Nucleus accumbens (tissue), 56 donors: ENCODE measurements at regions not wholly inside any gene's neighbourhood (a gene's known extent, or its start where the extent isn't known, plus 50 kb on each side); places are given as distances from the start of the nearest gene placed in this dataset.

Experiments used
- DNase-seq, 56 donors: peaks; one replicate each; lab custom pipeline; 2025; lab: John Stamatoyannopoulos, UW

DNA sequence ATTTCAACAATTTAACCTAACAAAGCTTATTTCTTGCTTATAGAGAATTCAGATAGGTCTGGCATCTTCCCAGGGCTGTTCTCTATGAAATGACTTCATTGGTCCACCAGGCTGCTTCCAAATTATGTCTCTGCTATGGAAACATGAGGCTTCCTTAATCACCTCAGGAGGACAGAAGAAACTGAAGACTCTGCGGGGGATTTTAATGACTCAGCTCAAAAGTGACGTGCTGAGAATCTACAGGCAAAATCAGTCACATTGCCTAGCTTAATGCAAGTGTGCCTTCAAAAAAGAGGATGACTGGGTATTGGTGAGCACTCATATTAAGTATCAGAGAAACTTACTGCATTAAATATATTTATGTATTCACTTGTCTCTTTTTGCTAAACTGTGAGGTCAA is 315.5 kb upstream of the RGMB start:
- no peak for DNase-seq

DNA sequence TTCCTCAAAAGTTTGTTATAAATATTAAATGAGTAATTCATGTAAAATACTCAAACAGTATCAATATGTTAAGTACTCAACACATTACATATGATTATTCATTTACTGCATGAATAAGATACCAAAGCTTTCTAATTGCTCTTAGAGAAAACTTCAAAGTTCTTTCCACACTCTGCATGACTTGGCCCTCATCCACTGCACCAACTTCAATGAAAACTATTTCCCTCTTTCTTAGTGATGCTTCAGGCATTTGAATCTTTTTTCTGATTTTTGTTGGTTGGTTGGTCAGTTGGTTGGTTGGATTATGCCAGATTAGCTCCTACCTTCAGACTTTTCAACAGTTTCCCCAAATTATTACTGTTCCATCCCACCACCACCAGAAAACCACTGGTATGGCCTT is 314.7 kb upstream of the RGMB start:
- DNase-seq: no peak

DNA sequence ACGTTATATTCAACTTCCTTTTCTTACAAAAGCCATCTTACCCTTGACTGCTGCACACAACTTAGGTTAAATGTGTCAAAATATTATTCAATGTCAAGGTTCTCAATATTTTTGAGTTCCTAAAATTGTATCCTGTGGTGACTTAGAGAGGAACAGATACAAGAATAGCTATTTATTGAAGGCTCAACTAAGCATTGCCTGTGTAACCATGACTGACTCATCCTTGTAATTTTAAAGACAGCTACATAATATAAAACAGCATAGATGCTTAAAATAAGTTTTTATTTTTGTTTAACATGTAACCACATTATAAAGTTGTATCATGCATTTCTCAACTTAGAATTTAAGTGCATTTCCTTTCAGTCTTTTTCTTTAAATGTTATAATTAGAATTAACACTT is 312.9 kb upstream of the RGMB start:
- no peak for DNase-seq

DNA sequence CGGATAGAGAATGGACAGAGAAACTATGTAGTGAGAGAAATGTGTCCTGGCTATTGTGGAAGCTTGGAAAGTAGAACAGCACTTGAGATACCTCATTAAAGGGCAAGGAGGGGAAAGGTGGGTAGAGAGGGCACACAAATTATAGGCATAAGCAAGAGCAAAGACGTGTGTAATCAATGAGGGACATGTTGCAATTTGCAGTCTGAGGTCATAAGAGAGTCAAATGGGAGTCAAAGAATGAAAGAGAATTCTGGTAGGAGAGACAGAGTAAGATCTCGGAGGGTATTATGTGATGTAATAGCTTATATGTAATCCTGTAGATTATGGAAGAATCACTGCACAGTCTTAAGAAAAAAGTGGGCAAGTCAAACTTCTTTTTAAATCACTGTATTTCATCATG is 312.0 kb upstream of the RGMB start:
- DNase-seq: no peak

DNA sequence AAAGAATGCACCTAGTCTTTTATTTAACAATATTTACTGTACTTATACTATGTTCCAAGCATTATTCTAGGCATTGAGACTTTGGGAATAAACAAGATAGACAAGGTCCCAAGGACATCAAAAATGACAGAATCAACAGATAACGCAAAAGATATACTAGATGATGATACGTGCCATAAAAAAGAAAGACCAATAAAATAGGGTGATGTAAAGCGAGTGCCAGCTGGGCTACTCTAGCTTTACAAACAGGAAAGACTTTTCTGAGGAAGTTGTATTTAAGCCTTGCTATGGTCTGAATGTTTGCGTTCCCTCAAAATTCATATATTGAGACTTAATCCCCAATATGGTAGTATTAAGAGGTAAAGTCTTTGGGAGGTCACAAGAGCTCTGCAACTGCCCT is 310.2 kb upstream of the RGMB start:
- no peak for DNase-seq

DNA sequence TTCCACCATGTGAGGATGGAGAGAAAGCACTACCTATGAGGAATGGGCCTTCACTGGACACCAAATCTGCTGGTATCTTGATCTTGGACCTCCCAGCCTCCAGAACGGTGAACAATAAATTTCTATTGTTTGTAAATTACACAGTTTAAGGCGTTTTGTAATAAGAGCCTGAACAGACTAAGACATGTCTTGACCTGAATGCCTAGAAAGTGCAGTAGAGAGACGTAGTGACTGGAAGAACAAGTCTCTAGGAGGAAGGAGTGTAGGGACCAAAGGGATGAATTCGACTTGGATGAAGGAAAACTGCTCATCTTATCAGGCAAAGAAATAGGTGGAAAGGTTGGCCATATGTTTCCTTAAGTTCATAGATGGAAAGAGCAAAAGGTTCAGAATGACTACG is 309.8 kb upstream of the RGMB start:
- no peak for DNase-seq

DNA sequence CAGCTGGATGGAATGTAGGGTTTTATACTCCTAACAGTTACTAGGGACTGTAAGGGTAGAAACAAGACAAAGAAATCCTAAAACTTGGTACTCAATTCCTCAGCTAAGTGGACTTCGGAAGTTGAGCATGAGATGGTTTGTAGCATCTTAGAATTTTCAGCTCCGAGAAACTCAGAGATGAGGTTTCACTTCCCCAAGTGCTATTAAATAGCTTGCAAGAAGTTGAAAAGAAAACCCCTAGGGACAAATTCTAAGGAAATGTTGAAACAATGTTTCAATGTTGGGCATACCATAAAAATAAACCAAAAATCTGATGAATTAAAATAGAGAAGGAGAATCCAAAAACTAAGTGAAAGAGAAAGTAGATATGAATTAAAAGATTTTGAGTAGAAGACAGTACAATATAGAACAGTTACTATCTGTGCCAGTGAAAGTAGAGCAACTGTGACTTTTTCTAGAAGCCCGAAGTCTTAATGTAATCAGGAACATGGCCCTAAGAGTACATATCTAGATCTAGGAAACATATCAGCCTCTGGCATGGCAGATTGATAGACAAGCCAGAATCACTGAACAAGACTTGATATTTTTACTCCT is 308.6 kb upstream of the RGMB start:
- no peak for DNase-seq

DNA sequence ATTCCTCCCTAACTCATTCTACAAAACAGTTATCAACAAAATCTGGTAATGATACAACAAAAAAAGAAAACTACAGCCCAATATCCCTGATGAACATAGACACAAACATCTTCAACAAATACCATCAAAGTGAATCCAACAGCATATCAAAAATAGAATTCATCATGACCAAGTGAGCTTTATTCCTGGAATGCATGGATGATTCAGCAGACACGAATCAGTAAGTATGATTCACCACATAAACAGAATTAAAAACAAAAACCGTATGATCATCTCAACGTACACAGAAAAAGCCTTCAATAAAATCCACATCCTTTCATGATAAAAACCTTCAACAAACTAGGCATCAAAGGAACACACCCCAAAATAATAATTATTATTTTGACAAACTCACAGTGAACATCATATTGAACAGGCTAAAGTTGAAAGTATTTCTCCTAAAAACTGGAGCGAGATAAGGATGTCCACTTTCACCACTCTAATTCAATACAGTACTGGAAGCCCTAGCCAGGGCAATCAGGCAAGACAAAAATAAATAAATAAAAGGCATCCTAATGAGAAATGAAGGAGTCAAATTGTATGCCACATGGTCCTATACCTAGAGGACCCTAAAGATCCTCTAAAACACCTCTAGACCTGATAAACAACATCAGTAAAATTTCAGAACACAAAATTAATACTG is 305.1 kb upstream of the RGMB start:
- DNase-seq: no peak

DNA sequence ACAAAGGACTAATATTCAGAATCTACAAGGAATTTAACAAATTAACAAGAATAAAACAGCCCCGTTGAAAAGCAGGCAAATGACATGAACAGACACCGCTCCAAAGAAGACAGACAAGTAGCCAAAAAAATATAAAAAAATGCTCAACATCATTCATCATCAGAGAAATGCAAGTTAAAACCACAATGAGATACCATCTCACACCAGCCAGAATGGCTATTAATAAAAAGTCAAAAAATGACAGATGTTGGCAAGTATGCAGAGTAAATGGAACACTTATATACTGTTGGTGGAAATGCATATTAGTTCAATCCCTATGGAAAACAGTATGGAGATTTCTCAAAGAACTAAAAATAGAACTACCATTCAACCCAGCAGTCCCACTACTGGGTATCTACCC is 302.7 kb upstream of the RGMB start:
- no peak for DNase-seq

DNA sequence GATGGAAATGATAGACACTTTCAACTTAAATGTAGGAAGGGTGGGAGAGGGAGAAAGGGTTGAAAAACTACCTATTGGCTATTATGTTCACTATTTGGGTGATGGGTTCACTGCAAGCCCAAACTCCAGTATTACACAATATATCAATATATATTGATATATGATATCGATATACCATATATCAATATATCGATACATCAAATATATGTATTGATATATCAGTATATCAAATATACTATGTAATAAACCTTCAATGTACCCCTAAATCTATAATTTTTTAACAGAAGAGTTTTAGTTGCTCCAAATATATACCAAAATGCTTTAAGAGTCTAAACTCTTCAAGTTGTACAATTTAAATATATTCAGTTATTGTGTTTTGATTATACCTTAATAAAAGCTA is 302.0 kb upstream of the RGMB start:
- DNase-seq: no peak

DNA sequence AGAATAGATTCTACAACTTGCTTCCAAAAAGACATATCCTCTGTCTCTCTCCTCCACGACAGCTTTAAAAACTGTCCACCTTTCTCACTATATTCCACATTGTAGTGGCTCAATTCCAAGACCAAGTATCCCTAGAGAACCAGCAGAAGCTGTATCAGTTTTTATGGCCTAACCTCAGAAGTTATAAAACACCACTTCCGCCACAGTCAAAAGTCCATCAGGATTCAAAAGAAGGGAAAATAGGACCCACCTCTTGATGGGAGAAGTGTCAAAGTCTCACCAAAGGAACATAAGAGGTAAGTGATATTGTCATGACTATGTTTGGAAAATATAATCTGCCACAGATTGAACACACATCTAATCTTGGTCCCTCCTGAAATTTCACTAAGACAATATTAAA is 299.2 kb upstream of the RGMB start:
- no peak for DNase-seq

DNA sequence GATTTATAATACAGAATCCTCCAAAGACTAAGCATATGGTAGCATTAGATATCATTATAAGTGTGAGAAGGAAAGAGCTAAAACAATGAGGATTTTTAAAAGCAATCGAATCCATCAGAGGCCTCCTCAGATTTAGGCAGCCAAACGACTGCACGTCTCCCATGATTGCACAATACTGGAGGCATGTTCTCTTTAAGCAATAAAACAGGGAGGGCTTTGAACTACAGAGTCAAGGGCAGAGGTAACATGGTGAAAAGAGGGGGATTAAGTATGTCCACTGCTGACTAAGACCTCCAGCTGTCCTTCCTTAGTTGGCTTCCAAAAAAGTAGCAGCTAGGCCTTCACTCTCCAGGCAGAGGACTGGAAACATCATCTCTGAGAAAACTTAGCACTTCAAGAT is 298.7 kb upstream of the RGMB start:
- DNase-seq: no peak

DNA sequence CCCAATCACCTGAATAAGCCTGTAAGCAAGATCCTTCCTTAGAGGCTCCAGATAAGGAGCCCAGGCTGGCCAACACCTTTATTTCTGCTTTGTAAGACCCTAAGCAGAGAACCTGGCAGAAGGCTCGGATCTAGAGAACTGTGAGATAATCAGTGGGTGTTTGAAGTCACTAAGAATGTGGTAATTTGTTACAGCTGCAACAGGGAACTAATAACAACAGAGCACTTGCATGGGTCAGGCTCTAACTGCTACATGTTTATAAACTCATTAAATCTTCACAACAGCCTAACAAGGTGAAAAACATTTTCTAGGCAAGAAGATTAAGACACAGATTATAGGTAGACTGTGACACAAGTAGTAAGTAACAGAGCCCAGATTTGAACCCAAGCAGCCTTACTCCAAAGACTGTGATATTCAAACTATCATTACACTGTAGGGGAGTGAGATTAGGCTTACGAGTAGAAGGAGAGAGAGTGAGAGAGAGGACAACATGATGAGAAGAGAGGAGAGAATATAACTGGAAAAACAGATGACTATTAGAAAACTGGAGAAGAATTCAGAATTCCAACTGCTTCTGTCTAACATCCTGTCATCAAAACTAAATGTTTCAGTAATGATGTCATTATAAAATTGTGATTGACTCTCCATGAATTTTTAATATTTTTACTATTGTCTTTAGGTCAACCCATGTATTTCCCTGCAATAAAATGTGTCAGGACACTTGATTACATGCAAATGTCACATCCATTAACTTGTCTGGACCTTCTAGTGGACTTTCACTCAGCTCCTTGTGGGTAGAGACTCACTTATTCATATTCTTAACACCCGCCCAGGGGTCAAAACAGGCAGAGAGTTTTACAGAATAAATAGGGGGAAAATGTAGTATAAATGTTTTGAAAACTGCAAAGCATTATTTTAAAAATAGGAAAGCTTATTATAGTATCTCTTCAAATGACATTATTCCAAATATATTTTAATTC is 290.9 kb upstream of the RGMB start:
- no peak for DNase-seq

DNA sequence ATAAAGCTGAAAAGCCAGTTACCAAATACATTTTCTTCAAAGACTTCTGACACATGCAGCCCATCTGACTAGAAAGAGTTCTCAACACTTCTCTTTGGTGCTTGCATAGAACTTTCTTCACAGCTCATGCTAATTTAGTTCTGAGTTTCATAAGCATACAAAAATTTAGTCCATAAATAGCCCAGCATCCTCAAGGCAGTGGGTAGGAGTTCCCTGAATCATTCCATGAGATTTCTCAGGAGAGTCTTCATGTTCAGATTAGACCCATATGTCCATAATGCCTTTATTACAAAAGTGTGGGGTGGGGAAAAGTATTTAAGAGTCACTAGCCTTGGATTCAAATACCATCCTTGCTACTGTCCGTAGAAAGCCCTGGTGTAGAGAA is 290.2 kb upstream of the RGMB start:
- DNase-seq: no peak

DNA sequence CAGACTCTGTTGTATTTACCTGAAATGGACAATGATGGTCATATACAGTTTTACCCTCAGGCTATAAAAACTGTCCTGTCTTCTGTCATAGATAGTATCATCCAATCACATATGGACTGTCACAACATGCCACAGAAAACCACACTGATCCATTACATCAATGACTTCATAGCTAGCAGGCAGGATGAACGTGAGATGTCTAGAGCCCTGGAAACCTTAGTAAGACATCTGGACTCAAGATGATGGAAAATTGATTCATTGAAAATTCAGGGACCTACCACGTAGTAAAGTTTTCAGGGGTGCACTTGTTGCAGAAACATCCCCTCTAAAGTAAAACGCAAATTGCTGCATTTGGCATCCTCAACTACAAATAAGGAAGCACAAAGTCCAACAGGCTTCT is 284.4 kb upstream of the RGMB start:
- DNase-seq: no peak

DNA sequence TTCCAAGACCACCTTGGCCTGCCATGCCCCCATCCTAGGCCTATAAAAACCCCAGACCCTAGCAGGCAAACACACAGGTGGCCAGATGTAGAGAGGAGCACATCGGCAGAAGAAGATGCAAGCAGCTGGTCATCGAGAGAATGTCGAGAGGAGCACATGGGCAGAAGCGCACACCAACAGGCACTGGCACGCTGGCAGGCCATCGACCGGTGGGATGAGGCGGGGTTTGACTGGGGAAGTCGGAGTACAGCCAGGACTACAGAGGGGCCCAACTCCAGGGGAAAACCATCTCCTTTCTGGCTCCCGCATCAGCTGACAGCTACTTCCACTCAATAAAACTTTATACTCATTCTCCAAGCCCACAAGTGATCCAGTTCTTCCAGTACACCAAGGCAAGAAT is 283.1 kb upstream of the RGMB start:
- no peak for DNase-seq

DNA sequence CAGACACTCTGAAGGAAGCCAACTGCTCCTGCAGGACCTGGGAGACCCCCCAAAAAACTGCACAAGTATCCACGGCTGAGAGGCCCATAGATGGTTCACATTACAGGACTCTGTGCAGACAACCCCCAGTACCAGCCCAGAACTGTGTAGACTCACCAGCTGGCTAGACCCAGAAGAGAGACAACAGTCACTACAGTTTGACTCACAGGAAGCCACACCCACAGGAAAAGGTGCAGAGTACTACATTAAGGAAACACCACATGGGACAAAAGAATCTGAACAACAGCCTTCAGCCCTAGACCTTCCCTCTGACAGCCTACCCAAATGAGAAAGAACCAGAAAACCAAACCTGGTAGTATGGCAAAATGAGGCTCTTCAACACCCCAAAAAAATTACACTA is 281.2 kb upstream of the RGMB start:
- DNase-seq: no peak

DNA sequence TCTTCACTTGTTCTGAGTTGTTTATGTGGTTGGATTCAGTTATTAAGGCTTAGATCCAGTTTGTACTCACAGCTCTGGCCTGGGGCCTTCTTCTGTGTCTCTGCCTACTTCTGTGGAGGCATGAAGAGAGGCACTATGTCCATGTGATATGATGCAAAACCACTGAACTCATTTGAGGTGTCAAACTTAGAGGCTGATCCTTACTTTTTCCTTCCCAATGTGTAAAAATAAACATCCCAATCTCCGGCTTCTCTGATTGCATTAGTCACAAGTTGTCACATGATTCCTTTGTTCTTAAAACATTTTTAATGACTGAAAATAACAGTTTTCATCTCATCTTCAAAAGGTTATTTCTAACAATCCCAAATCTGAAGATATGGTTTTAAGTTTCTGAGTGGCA is 276.0 kb upstream of the RGMB start:
- no peak for DNase-seq

DNA sequence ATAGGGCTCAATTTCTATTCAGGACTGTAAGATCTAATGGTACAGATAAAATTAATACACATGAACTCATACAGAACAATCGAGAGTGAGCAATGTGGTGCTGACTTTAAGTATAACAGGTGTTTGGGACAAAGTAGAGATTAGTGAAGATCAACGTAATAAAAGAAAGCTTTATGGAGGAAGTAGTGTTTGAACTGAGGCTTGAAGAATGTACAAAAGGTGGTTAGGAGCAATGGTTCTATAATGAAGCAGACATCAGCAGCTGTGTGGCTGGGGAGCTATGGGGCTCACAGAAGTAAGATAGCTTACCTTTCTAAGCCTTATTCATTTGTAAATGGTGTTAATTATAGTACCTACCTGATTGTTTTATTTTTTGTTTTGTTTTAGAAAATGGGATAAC is 275.4 kb upstream of the RGMB start:
- no peak for DNase-seq

DNA sequence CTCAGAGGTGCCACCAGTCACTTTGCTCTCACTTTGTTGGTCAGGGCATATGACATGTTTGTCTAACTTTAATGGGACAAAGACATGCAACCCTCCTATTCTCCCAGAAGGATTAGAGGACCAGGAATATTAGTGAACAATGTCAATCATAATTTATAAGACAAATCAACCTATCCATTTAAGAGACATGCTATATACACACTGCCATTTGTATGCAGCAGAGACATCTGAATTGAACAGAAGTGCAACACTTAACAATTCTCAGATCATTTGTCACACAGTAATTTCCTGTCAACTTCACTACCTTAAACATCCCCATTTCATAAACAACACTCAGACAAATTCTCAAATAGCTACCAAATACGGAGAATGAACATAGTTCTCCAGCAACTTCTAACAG is 273.6 kb upstream of the RGMB start:
- no peak for DNase-seq

DNA sequence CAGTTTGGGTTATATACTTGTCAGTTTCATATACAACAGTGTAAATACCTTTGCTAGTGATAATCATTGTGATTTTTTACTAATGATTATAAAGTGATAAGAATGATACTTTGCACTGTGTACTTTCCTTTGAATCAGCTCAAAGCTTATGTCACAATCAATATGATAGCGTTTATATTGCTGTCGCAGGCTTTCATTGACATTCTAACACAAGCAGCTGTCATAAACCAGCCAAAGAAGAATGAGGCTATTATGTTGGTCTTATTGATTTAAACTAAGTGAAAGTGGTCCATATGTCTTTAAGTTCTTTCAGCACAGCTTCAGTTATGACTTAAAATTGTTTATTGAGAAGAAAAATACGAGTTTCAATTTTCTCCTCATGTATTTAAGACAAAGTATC is 272.7 kb upstream of the RGMB start:
- DNase-seq: no peak

DNA sequence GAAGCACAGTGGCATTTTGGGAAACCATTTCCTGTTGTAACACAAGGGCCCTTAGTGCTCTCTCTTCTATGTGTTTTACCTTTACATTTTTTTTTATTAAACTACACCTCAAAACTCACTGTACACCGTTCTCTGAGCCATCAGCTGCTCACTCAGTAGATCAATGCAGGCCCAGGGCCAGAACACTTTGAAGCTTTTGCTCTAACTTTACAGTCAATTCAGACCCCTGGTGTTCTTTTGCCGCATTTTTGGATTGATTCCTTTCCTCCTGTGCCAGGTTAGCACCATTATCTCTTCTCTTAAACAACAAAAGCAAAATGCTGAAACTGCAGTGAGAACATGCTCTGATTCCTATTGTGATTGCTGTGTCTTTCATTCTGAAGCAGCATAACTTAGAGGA is 269.8 kb upstream of the RGMB start:
- DNase-seq: no peak
